Upper lobe of left lung (tissue), 4 donors: ENCODE measurements at regions not wholly inside any gene's neighbourhood (a gene's known extent, or its start where the extent isn't known, plus 50 kb on each side); places are given as distances from the start of the nearest gene placed in this dataset.

Experiments used
- EP300 ChIP-seq, 4 donors: sonication (generic); formaldehyde crosslinking; IDR thresholded peaks; one replicate each; pipeline ENCODE4 v1.5.1; 2017; ENCODE audit warnings: antibody characterized with exemption in 4 of 4, control low read depth in 2 of 4
- POLR2A ChIP-seq, 4 donors: fragments of 450-650 bp; IDR thresholded peaks; one replicate each; pipeline ENCODE4 v1.5.1; 2016 to 2017; ENCODE audit warnings: antibody characterized with exemption in 4 of 4, mild to moderate bottlenecking in 2 of 4
- POLR2AphosphoS5 ChIP-seq, 2 donors: sonication (generic); formaldehyde crosslinking; IDR thresholded peaks; one replicate each; pipeline ENCODE4 v1.5.1; 2017; ENCODE audit warnings: antibody characterized with exemption in 2 of 2
- TF ChIP-seq, protein P1 (sequence below), 6 experiments: fragments of 450-650 bp in 4 of 6; fragments of 200-600 bp in 2 of 6; sonication (generic) in 2 of 6; IDR thresholded peaks; one replicate each; pipeline ENCODE4 v1.5.1; 2016 to 2019; ENCODE audit warnings: antibody characterized with exemption in 6 of 6

DNA sequence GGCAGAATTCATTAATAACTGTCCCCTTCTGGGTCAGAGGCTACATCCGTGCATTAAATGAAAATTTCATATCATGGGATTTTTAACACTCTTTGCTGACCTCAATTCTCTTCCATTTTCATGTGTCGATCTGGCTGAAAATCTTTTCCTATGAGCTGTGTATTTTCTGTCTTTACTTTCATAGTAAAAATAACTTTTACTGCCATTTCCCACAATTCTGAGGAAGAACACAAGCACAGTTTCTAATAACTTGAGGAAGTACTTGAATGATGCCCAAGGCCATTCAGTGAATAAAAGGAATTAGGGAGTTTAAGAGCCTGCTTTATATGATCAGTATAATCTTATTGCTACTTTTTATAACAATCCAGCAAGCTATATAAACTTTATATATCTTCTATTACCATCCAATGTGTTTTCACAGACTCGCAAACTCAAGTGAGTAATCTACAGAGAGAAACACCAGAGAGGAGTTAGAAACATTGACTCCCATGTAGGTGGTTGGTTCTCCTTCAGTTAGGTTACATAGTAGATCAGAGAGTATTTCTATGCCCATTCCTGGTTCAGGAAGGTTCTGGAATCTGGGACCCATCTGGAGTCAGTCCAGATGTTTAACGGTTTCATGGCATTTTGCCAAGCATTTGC lies 340.0 kb downstream of the FBXO15 start:
- TF ChIP-seq EP300 (IDR thresholded peaks at IDR 0.05) (no peak), POLR2AphosphoS5 (IDR thresholded peaks at IDR 0.05) (no peak), POLR2A (IDR thresholded peaks at IDR 0.05) (no peak)
- TF ChIP-seq, protein P1, sequence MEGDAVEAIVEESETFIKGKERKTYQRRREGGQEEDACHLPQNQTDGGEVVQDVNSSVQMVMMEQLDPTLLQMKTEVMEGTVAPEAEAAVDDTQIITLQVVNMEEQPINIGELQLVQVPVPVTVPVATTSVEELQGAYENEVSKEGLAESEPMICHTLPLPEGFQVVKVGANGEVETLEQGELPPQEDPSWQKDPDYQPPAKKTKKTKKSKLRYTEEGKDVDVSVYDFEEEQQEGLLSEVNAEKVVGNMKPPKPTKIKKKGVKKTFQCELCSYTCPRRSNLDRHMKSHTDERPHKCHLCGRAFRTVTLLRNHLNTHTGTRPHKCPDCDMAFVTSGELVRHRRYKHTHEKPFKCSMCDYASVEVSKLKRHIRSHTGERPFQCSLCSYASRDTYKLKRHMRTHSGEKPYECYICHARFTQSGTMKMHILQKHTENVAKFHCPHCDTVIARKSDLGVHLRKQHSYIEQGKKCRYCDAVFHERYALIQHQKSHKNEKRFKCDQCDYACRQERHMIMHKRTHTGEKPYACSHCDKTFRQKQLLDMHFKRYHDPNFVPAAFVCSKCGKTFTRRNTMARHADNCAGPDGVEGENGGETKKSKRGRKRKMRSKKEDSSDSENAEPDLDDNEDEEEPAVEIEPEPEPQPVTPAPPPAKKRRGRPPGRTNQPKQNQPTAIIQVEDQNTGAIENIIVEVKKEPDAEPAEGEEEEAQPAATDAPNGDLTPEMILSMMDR (IDR thresholded peaks at IDR 0.05): no peak
